Type B pancreatic cell (in vitro differentiated cells): ENCODE measurements at regions not wholly inside any gene's neighbourhood (a gene's known extent, or its start where the extent isn't known, plus 50 kb on each side); places are given as distances from the start of the nearest gene placed in this dataset.
"Not testable (repeated sequence)": the region's sequence is repeated elsewhere in the genome, so short reads cannot be mapped to it uniquely, and the experiment has no call there.

Source experiments
- DNase-seq: peaks from one replicate; pipeline ENCODE4 v3.0.0; 2021; ENCODE audit warnings: mixed read lengths; ENCODE audit not compliant: unreplicated experiment; ENCODE audit errors: extremely low spot score
- H3K27ac Mint-ChIP-seq: 2 replicates; pipeline ENCODE4 v1.8.0; 2021; ENCODE audit warnings: mild to moderate bottlenecking, mixed read lengths
- H3K27me3 Mint-ChIP-seq: 2 replicates; pipeline ENCODE4 v1.8.0; 2021; ENCODE audit warnings: mixed read lengths
- H3K36me3 Mint-ChIP-seq: 2 replicates; pipeline ENCODE4 v1.8.0; 2021; ENCODE audit warnings: mixed read lengths
- H3K4me1 Mint-ChIP-seq: one replicate; pipeline ENCODE4 v1.8.0; 2021; ENCODE audit warnings: mixed read lengths; ENCODE audit not compliant: unreplicated experiment
- H3K4me3 Mint-ChIP-seq: 2 replicates; pipeline ENCODE4 v1.8.0; 2021; ENCODE audit warnings: mild to moderate bottlenecking, mixed read lengths
- H3K9me3 Mint-ChIP-seq: 2 replicates; pipeline ENCODE4 v1.8.0; 2021; ENCODE audit warnings: mixed read lengths
- CTCF ChIP-seq: fragments of 200-600 bp; sonication (generic); conservative IDR thresholded peaks from 2 replicates; pipeline ENCODE4 v1.5.0; 2021; ENCODE audit warnings: antibody characterized with exemption, mild to moderate bottlenecking

GRCh38 chr6:18538315-18538714, 151.2 kb downstream of the RNF144B start:
- TF ChIP-seq CTCF: no peak
- Mint-ChIP-seq H3K27ac (no peak overlapping the region), H3K27me3 (peaks cover 12% of the 10 kb centered on the region), H3K4me1 (peaks cover 16% of the 10 kb centered on the region), H3K9me3 (no peaks in the 10 kb centered on the region), H3K4me3 (no peak overlapping the region), H3K36me3 (no peaks in the 10 kb centered on the region)
- no peak for DNase-seq

GRCh38 chr6:18543051-18543450, 155.9 kb downstream of the RNF144B start:
- H3K4me1 Mint-ChIP-seq: no peaks in the 10 kb centered on the region
- peaks cover 4% of the 10 kb centered on the region for H3K36me3 Mint-ChIP-seq
- H3K27me3 Mint-ChIP-seq: peaks cover 7% of the 10 kb centered on the region
- DNase-seq: no peak
- H3K9me3 Mint-ChIP-seq: peaks cover 4% of the 10 kb centered on the region
- no peak overlapping the region for H3K4me3 Mint-ChIP-seq
- no peak for TF ChIP-seq CTCF
- H3K27ac Mint-ChIP-seq: no peak overlapping the region

GRCh38 chr6:18545142-18545541, 158.0 kb downstream of the RNF144B start:
- H3K9me3 Mint-ChIP-seq, H3K4me1 Mint-ChIP-seq, DNase-seq, H3K4me3 Mint-ChIP-seq, H3K27me3 Mint-ChIP-seq, H3K36me3 Mint-ChIP-seq, H3K27ac Mint-ChIP-seq: not testable (repeated sequence)

GRCh38 chr6:18545726-18546125, 158.6 kb downstream of the RNF144B start:
- no peaks in the 10 kb centered on the region for H3K4me1 Mint-ChIP-seq
- no peak for TF ChIP-seq CTCF
- H3K4me3 Mint-ChIP-seq: no peak overlapping the region
- H3K9me3 Mint-ChIP-seq: peaks cover 4% of the 10 kb centered on the region
- H3K36me3 Mint-ChIP-seq: peaks cover 4% of the 10 kb centered on the region
- H3K27ac Mint-ChIP-seq: no peak overlapping the region
- peaks cover 5% of the 10 kb centered on the region for H3K27me3 Mint-ChIP-seq
- no peak for DNase-seq

GRCh38 chr6:18550119-18550518, 163.0 kb downstream of the RNF144B start:
- peaks cover 18% of the 10 kb centered on the region for H3K27me3 Mint-ChIP-seq
- no peaks in the 10 kb centered on the region for H3K36me3 Mint-ChIP-seq
- H3K9me3 Mint-ChIP-seq: no peaks in the 10 kb centered on the region
- H3K4me3 Mint-ChIP-seq: no peak overlapping the region
- H3K4me1 Mint-ChIP-seq: no peaks in the 10 kb centered on the region
- DNase-seq: no peak
- no peak overlapping the region for H3K27ac Mint-ChIP-seq
- no peak for TF ChIP-seq CTCF

GRCh38 chr6:18551228-18551627, 164.1 kb downstream of the RNF144B start:
- no peak for DNase-seq
- no peaks in the 10 kb centered on the region for H3K36me3 Mint-ChIP-seq
- H3K4me1 Mint-ChIP-seq: no peaks in the 10 kb centered on the region
- TF ChIP-seq CTCF: no peak
- no peak overlapping the region for H3K27ac Mint-ChIP-seq
- H3K27me3 Mint-ChIP-seq: peaks cover 20% of the 10 kb centered on the region
- H3K9me3 Mint-ChIP-seq: no peaks in the 10 kb centered on the region
- H3K4me3 Mint-ChIP-seq: no peak overlapping the region
